HG03175 (cell line): ENCODE measurements at regions not wholly inside any gene's neighbourhood (a gene's known extent, or its start where the extent isn't known, plus 50 kb on each side); places are given as distances from the start of the nearest gene placed in this dataset.

Experiments
- ATAC-seq: cut with Tn5 transposase; IDR thresholded peaks from one replicate; pipeline ENCODE4 v1.9.1; 2021; ENCODE audit warnings: mild to moderate bottlenecking, moderate library complexity; ENCODE audit not compliant: unreplicated experiment

GRCh38 chr12:67832155-67832554, 157.1 kb upstream of the IFNG-AS1 start:
- ATAC-seq = no peak

DNA sequence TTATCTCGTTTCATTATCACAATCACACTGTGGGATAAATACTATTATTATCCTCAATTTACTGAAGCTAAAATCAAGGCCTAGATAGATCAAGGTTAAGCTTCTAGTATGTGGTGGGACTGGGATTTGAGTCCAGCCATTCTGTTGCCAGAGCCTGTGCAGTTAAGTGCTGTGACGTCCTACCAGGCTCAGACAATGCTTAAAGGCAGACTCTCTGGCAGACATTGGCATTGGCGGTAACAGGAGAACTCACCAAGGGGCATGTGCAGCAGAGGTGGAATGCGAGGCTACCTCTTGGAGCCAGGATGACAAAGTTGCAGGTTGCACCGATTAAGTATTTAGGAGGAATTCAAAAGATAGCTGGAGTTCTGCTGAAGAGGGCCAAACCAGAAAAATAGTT, 155.6 kb upstream of the IFNG-AS1 start:
- no peak for ATAC-seq

- no peak for ATAC-seq
Measured at GRCh38 chr12:67837876-67838275, 151.4 kb upstream of the IFNG-AS1 start.

DNA sequence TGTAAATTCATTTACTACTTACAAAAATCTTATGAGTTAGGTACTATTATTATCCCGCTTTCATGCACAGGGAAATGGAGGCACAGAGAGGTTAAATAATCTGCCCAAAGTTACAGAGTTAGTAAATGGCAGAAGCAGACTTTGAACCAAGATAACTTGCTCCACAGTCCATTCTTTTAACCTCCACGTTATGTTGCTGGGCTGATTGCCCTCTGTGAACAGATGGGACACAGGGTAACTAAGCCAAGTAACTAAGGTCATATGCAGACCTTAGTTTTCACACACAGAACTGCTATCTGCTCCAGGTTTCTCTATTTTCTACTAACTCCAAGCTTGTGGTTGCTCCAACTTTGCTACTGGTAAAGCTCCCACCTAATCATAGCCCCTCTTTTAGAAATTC, 147.1 kb upstream of the IFNG-AS1 start:
- no peak for ATAC-seq

GRCh38 chr12:67843257-67843656, 146.0 kb upstream of the IFNG-AS1 start:
- ATAC-seq = no peak

DNA sequence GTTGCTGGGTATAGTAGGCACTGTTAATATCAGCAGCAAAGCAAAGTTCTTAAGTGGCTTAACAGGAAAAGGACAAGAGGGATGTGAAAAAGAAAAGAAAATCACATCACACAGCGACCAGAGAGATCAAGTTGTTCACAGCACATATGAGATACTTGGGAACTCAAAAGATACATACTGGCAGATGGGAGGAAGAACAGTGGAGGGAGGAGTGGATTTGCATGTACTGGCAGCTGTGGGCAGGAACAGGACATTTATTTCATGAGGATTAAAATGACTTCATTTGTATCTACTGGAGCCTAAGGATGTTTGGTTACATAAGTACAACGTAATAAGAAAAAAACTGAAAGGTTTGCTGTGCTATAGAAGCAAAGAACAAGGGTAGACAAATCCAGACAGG, 136.5 kb upstream of the IFNG-AS1 start:
- ATAC-seq = no peak

DNA sequence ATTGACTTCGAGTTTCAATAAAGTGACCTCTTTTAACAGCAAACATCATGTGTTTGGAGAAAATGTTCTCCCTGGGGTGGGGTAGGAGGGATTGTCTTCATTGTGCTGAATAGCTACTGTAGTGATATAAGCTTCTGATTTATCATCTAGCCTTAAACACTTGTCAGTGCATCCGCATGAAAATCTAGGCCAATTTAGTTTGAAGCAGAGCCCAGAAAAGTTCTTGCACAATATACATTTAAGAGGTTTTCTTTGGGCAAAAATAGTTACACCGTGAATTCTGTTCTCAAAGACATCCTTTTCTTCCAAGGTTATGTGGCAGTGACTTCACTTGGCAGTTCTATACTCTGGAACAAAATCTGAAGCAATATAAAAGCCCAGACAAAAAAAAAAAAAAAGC, 136.0 kb upstream of the IFNG-AS1 start:
- no peak for ATAC-seq

DNA sequence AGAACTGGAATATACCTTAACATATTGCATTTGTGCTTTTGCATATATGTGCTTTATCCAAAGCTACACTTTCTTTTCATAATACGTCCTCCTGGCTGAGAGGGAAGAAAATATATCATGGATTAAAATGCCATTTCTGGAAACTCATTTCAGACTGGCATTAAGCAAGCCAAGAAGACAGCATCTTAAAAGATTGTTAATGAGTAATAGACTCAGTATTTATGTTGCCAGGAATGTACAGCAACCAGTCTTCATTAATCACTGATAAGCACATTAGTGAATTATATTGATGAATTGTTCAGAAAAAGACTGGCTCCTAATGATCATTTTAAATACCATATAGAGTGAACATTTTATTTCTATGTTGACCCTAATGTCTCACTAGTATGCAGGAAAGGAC, 134.9 kb upstream of the IFNG-AS1 start:
- ATAC-seq = no peak

DNA sequence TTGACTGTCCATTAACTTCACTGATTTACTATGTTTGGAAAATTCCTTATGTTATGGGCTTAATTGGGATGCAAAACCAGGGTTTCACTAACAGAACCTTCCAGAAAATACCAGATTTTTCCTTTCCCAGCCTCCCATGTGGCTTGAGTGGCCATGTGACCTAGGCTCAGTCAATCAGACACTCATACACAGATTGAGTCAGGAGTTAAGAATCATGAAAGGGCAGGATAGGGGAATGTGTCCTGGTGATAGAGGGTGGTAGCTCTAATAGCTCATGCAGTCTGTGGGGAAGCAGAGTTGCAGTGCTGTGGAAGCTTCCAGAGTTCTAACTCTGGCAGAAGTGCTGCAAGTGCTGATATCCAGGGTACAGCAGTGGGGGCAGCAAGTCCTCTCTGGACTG, 134.1 kb upstream of the IFNG-AS1 start:
- no peak for ATAC-seq

GRCh38 chr12:67871231-67871630, 118.0 kb upstream of the IFNG-AS1 start:
- ATAC-seq = no peak

DNA sequence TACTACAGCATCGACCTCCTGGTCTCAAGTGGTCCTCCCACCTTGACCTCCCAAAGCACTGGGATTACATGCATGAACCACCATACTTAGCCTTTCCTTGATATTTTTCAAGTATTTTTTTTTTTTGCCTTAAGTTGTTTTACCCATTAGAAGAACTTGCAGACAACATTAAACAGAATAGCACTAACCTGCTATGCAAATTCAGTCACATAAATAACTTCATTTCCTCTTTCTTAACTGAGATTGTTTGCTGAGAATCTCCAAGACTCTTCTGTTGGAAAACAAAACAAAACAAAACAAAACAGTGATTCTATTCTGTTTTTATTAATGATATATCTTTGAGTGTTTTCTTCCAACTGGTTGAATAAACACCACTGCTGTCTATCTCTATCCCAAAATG, 115.9 kb upstream of the IFNG-AS1 start:
- peak; percentile 69 for ATAC-seq

- no peak for ATAC-seq
Measured at GRCh38 chr12:67876305-67876915, 112.8 kb upstream of the IFNG-AS1 start.

DNA sequence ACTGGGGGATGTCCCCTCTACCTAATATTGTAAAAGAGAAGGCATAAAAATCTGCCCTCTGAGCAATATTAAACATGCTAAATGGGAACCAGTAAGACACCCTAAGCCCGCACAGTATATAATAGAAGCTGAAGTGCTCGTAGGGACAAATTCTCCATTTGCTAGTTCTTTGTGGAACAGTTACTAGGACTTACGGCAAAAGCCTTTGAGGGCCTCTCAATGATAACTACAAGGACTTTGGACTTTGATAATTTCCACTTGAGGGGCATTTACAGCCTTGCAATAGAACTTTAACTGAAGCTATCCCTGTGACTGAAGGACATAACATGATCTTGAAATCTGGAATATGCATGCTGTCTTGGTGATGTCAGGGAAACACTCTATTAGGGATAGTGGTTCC, 111.5 kb upstream of the IFNG-AS1 start:
- no peak for ATAC-seq

DNA sequence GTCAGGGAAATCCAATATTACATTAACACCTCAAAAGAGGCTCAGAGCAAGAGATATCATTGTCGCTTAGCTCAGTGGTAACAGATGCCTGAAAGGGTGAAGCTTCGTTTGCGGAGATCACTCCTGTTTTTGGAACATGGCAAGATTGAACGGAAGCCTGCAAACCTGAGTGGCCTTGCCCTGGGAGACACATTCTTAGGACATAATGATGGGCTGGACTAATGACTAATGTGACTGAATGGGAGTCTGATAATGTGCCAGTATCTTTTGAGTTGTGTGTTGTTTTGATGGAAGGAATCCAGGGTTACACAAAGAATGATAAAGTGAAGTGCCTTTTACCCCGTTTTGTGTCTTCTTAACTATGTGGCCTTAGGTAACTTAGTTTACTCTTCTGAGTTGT, 109.3 kb upstream of the IFNG-AS1 start:
- no peak for ATAC-seq

DNA sequence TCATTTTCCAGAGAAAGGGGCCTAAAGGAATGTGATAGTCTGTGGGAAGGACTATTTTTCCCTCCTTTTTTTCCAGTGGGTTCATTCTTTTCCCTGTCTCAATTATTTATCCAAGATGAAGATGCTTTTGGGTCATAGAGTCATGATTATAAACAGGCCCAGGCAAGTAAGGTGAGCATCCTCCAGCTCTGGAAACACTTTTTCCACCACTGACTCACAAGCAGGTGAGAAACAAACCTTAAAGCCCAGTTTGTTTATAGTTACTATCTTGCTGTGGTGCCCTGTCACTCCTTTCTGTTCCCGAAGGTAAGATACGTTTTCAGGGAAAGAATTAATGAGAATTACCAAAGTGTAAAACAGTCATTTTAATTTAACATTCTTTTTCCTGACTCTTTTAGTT, 107.7 kb upstream of the IFNG-AS1 start:
- no peak for ATAC-seq

GRCh38 chr12:67884596-67884995, 104.7 kb upstream of the IFNG-AS1 start:
- no peak for ATAC-seq

GRCh38 chr12:67885375-67886169, 103.7 kb upstream of the IFNG-AS1 start:
- ATAC-seq = no peak

GRCh38 chr12:67887065-67887464, 102.2 kb upstream of the IFNG-AS1 start:
- ATAC-seq = no peak

DNA sequence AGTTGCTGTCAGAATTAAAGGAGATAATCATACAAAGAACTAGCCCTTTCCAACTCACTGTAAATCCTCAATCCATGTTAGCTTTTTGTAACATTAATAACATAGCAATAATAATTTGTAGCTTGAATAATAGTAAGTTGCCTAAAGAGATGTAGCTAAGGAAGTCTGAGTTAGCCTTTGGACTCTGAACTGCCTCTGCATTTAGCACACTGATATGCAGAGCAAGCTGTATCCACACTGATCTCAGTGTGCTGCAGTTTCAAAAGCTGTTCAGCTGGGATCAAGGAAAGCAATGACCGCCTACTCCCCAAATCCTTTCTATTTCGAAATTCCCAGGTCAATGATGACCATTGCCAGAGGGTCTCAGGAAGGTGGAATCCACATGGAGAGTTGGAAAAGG, 99.3 kb upstream of the IFNG-AS1 start:
- no peak for ATAC-seq

DNA sequence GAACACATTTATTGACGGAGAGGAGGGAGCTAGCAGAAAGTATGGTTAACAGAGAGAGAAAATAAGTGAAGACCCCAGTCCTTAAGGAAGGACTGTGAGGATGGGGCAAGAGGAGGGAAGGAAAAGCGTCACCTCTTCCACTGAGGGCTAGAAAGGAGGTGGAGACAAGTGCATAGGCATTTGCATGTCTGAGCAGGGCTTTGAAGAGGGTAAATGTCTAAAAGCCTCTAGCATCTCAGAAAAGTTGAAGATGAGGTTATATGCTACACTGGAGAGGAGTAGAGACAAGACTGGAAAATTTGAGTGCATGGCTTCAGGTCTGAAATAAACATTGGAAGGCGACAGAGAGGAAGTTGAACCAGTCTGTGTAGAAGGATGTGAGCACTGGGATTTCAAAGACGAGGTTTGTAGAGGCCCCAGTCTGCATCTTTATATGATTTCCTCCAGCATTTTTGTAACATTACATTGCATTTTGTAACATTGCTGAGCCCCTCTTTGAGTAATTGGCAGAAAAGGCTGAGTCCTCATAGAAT, 98.5 kb upstream of the IFNG-AS1 start:
- ATAC-seq = no peak

- ATAC-seq = no peak
Measured at GRCh38 chr12:67891596-67891995, 97.7 kb upstream of the IFNG-AS1 start.

GRCh38 chr12:67892259-67893021, 96.8 kb upstream of the IFNG-AS1 start:
- no peak for ATAC-seq
